ENCODE measurements at regions not wholly inside any gene's neighbourhood (a gene's known extent, or its start where the extent isn't known, plus 50 kb on each side); places are given as distances from the start of the nearest gene placed in this dataset.

DNA sequence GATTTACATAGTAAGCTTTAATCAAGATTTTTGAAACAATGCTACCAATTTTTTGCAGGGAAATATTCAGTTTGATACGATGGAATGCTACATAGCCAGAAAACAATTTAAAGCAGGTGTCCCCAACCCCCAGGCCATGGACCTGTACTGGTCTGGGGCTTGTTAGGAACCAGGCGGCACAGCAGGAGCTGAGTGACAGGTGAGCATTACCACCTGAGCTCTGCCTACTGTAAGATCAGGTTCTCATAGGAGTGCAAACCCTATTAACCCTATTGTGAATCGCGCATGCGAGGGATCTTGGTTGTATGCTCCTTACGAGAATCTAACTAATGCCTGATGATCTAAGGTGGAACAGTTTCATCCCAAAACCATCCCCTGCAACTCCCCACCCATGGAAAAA lies 322.6 kb upstream of the NECTIN3 start:
- no peak for TF ChIP-seq GATA3 (IDR thresholded peaks at IDR 0.05; ENCODE audit: low read depth, low read length)
- TF ChIP-seq GATA2 (IDR thresholded peaks at IDR 0.05; ENCODE audit: low read depth, low read length) = no peak

DNA sequence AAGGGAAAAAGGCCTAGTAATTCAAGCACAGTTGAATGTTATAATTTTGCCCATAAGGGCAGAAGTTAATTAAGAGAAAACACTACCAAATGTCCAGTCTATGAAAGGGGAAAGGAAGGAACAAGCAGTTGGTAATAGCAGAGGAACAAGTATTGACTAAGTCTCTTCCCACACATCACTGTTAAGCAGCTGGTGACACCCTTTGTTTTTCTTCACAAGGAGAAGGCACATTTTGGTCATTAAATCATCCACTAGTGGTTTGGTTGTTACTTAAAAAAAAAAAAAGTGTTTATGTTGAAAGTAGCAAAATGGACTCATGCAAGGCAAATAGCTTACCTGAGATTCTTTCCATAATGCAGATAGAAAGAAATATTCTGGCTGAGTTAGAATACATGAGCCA lies 321.4 kb upstream of the NECTIN3 start:
- TF ChIP-seq GATA3 (IDR thresholded peaks at IDR 0.05; ENCODE audit: low read depth, low read length) (no peak), GATA2 (IDR thresholded peaks at IDR 0.05; ENCODE audit: low read depth, low read length) (no peak)

DNA sequence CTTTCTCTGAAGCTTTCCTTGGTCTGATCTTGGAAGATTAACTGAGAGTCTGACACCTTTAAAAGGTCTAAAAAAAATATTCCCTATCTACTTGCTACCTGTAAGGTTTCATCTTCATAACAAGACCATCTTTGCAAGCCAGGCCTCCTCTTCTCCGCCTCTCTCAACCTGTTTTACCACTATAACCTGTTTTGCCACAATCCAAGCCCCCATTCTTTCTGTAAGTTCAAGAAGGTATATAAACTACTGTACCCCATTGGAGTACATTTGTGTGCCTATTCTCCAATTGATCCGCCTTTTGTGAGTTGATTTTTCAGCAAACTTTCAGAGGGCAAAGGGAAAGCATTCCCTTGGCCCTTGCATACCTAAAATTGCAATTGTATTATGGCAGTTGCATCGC lies 319.3 kb upstream of the NECTIN3 start:
- TF ChIP-seq GATA2 (IDR thresholded peaks at IDR 0.05; ENCODE audit: low read depth, low read length) (no peak), GATA3 (IDR thresholded peaks at IDR 0.05; ENCODE audit: low read depth, low read length) (no peak)

DNA sequence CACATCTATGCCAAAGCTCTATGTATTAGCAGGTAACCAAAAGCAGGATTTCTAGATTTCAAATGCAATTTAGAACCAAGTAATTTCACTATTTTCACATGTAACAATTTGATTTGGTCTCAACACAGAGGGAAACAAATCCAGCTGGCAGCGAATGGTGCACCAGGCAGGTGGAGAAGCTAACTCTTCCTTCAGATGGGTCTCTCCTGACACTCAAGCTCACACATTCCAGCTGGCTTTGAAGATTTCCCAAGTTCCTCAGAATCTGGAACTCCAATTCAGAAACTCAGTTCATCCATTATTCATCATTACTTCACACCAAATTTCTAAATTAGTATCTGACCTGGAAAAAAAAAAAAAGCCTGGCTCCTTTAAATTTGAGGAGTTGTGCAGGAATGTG lies 318.1 kb upstream of the NECTIN3 start:
- no peak for TF ChIP-seq GATA3 (IDR thresholded peaks at IDR 0.05; ENCODE audit: low read depth, low read length)
- no peak for TF ChIP-seq GATA2 (IDR thresholded peaks at IDR 0.05; ENCODE audit: low read depth, low read length)

DNA sequence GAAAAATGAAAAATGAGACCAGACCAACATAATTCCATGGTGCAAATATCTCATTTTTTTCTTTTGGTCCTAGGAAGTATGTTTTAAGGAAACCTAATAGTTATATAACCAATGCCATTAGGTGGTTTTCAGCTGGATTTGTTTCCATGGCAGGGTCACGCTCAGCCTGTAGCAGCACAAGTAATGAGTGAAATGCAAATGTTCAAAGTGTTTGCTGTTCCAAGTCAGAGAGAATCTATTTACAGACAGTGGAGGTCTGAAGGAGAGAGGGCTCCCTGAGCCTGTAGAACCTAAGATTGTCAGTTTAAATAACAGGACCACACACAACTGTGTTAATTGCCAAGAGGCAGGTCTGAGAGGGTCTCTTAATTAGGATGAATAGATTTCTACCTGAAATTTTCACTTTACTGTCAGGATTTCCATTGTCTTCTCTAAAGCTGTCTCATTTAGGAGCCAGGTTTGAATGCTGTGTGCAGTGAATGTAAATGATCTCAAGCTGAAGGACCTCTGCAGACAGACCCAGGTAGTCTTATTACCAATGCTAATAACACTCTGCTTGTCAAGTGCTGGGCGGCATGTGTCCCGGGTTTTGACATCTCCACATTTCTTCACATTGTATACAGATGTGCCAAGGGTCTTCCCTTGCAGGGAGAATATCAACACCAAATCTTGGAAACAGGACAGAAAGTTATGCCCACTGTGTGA lies 317.3 kb upstream of the NECTIN3 start:
- TF ChIP-seq GATA2 (IDR thresholded peaks at IDR 0.05; ENCODE audit: low read depth, low read length) (no peak), GATA3 (IDR thresholded peaks at IDR 0.05; ENCODE audit: low read depth, low read length) (no peak)

DNA sequence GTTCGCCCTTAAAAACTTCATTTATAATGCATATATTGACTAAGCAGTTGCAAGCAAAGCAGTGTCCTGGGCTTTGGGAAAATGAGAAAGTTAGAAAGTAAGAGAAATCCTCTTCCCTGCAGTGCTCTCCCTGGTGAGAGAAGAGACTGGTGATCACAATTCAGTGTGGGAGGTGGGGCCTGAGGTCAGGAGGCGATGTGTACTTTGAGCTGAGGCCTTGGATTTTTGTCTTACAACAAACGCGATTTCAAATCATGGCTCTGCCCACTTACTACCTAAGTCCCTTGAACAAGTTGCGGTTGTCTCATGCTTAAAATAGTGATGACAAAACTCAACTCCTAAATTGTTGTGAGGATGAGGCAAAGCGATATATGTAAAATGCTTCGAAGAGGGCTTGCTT lies 316.3 kb upstream of the NECTIN3 start:
- TF ChIP-seq GATA2 (IDR thresholded peaks at IDR 0.05; ENCODE audit: low read depth, low read length) (no peak), GATA3 (IDR thresholded peaks at IDR 0.05; ENCODE audit: low read depth, low read length) (no peak)

DNA sequence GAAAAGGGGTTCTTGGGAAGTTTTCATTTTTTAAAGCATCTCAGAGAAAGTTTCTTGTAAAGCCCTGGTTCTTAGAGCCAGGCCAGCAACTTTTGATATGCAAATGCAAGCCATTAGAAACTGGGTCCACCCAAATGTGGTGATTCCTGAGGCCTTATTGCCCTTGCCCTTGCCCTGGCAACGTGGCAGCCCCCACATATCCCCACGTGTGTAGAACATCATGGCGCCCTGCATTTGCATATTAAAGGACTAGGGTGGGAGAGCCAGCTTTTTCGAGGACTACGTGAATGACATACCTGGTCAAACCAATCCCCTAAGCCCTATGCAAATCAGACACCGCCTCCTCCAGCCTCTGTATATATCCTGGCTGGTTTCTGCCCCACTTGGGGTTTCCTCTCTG lies 314.9 kb upstream of the NECTIN3 start:
- no peak for TF ChIP-seq GATA3 (IDR thresholded peaks at IDR 0.05; ENCODE audit: low read depth, low read length)
- no peak for TF ChIP-seq GATA2 (IDR thresholded peaks at IDR 0.05; ENCODE audit: low read depth, low read length)

DNA sequence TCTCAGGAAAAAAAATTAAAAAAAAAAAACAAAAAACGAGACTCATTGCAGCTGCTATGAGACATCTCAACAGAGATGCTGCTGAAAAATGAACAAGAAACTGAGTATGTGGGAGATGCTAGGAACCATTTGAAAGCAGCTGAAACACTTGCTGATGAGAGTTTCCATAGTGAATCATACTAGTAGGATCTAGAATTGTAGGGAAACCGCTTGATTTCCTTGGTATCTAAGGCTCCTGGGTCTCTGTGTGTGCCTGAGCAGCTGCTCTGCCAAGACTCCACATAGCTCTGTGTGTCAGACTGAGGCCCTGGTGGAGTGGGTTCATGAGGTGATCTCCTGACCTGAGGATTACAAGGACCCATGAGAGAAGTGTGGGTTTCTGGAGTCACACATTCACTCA lies 313.4 kb upstream of the NECTIN3 start:
- TF ChIP-seq GATA3 (IDR thresholded peaks at IDR 0.05; ENCODE audit: low read depth, low read length) (no peak), GATA2 (IDR thresholded peaks at IDR 0.05; ENCODE audit: low read depth, low read length) (no peak)

DNA sequence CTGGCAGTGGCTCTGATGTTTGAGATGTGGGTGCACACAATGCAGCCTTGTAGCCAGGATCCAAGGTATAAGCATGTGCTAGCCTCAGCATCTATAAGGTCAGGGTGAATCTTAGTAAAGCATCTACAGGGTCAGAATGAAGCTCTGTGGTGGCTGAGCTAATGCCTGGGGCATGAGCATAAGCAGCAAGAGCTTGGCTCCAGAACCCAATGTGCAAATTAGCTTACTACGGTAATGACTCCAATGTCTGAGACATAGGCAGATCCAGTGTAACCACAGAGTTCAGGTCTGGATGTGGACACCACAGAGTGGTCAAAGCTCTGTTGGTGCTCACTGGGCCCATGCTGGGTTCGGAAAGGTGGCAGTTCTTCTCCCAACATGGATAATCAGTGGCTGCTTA lies 304.5 kb upstream of the NECTIN3 start:
- TF ChIP-seq GATA2 (IDR thresholded peaks at IDR 0.05; ENCODE audit: low read depth, low read length) (no peak), GATA3 (IDR thresholded peaks at IDR 0.05; ENCODE audit: low read depth, low read length) (no peak)

DNA sequence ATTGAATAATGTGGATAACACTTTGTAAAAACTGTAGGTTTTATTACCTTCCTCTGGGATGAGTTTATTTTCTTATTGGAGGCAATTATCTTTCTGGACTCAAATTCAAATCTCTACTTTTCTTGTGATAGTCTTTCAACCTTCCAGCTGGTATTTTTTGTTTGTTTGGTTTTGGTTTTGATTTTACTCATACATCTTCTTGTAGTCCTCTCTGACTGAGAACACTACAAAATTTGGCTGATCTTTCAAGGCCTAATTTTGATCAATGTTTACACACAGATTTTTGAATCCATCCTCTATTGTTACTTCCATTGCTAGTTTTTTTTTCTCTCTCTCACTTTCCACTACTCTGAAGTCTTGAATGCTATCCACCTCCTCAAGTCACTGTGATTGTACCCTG lies 303.8 kb upstream of the NECTIN3 start:
- TF ChIP-seq GATA3 (IDR thresholded peaks at IDR 0.05; ENCODE audit: low read depth, low read length) (no peak), GATA2 (IDR thresholded peaks at IDR 0.05; ENCODE audit: low read depth, low read length) (no peak)

DNA sequence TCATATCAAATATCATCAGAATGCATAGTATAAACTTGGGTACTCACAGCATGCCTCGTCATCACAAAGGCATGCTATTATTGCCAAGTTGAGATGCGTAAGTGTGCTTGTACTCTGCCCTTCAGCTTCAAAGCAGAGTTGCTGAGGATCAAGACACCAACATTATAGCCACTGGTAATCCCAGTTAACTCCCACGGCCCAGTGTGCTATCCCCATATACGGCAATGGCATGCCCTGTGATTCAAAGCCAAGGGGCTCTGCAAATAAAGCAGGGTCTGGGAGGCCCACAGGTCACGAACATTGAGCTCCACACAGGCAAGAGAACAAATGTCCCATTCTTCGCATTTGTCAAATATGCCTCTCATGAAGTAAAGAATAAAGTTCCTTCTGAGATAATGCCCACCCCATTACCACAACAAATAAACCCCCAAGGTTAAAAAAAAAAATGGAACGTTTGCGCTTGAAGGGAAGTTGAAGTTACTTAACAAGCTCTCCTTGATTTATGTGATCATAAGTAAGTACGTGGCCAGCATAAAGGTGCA lies 298.1 kb upstream of the NECTIN3 start:
- TF ChIP-seq GATA2 (IDR thresholded peaks at IDR 0.05; ENCODE audit: low read depth, low read length) = no peak
- TF ChIP-seq GATA3 (IDR thresholded peaks at IDR 0.05; ENCODE audit: low read depth, low read length) = no peak

DNA sequence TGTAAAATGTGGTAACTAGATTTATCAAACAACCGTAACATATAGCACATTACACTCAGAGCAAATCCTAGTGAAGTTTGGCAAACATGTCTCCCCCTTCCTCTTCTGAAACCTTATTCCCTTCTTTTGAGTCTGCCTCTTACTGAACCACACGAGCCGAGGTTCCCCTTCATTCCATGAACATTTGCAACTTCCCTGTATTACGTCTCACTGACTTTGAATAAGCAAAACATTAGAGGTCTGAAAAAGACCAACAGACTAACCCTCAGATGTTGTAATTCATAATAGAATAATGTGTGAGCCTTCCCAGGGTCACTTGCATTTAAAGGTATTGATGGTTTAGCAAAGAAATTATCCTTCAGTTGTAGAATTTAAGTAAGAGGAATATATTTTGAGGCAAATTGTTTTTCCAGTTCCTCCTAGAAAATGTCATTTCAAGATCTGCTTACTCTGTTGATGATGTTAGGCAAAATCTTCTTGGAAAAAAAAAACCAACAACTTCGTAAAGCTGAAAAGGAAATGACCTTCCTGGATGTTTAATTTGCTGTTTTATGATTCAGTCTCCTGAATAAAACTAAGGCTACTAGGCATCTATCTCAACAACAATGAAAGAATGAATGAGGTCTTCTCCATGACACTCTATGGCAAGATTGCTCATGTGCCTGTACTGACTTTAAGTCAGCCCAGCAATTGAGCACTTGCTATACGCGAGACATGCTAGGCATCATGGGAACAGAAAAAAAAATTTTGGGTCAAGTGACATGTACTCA lies 296.9 kb upstream of the NECTIN3 start:
- TF ChIP-seq GATA3 (IDR thresholded peaks at IDR 0.05; ENCODE audit: low read depth, low read length) (no peak), GATA2 (IDR thresholded peaks at IDR 0.05; ENCODE audit: low read depth, low read length) (no peak)

DNA sequence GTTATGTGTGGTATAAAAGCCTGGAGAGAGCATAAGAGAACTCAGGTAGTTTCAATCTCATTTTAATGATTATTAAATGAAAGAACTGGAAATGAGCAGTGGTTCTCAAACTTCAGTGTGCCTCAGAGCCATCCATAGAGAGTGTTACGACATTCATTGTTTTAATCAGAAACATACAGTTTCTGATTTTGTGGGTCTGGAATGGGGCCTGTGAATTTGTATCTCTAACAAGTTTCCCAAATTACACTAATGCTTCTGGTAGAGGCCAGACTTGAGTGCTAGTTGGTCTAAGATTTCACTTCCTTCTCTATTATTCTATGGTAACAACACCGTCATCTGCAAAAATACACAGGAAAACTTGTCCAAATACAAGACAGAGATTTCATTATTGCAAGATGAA lies 292.0 kb upstream of the NECTIN3 start:
- TF ChIP-seq GATA2 (IDR thresholded peaks at IDR 0.05; ENCODE audit: low read depth, low read length) (no peak), GATA3 (IDR thresholded peaks at IDR 0.05; ENCODE audit: low read depth, low read length) (no peak)

DNA sequence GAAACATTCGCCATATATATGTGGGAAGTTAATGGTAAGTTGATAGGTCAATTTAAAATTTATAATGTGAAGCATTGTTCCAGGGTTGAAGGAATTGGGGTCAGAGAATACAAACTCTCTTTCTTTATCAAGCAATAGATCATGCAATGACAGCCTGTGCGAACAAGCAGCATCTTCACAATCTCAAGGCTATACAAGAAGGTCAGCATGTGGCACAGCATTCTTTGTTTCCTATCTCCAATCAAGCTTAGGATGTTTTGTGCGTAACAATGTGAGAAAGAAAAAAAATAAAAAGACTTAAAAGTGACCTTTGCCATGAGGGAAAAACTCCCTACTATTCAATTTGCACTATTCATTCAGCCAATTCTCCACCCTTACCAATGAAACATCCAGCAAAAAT lies 288.1 kb upstream of the NECTIN3 start:
- TF ChIP-seq GATA3 (IDR thresholded peaks at IDR 0.05; ENCODE audit: low read depth, low read length) (no peak), GATA2 (IDR thresholded peaks at IDR 0.05; ENCODE audit: low read depth, low read length) (no peak)

DNA sequence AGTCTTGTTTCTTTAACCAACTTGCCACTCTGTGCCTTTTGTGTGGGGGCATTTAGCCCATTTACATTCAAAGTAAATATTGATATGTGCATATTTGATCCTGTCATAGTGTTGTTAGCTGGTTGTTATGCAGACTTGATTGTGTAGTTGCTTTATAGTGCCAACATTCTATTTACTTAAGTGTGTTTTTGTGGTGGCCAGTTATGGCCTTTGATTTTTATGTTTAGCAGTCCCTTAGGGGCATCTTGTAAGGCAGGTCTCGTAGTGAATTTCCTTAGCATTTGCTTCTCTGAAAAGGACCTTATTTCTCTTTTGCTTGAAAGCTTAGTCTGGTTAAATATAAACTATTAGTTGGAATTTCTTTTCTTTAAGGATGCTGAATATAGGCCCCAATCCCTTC lies 282.8 kb upstream of the NECTIN3 start:
- no peak for TF ChIP-seq GATA2 (IDR thresholded peaks at IDR 0.05; ENCODE audit: low read depth, low read length)
- TF ChIP-seq GATA3 (IDR thresholded peaks at IDR 0.05; ENCODE audit: low read depth, low read length) = no peak

All from SH-SY5Y (cell line).